GM08714 (cell line): ENCODE measurements at regions not wholly inside any gene's neighbourhood (a gene's known extent, or its start where the extent isn't known, plus 50 kb on each side); places are given as distances from the start of the nearest gene placed in this dataset.

Experiments used
- H3K4me3 ChIP-seq: fragments of 200-500 bp; sonication (Bioruptor generic); 2 replicates; pipeline ENCODE4 v1.5.1; 2014; ENCODE audit warnings: mild to moderate bottlenecking, low read length, inconsistent platforms
- ZNF274 ChIP-seq: IDR thresholded peaks from 2 replicates; pipeline ENCODE4 v1.6.1; 2012; ENCODE audit warnings: mild to moderate bottlenecking, low read depth, low read length

DNA sequence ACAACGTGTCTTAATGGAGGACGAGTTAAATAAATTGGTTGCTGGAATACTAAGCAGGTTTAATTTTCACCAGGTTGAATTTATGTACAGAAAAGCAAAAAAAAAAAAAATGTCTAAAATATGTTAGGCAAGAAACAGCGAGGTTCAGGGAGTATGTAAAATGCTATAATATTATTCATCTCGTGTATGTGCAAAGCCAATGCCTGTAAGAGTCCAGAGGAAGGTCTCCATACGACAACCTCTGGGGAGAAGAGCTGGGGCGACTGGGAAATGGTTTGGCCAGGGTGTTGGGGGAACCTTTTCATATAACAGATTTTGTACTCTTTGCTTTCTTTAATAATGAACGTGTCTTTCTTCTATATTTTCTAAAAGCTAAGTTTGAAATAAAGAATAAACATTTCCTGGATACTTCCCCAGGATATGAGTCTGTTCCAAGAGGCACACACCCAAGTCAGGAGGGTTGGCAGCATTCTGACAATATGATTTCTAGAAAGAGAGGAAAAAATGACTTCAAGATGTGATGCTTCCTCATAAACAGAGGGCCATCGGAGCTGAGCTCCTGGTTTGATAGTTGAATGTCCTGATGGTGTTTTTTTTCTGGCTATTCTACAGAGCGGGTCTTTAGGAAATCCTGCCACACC lies 208.6 kb upstream of the MGMT start:
- no peak for TF ChIP-seq ZNF274
- H3K4me3 ChIP-seq, result no peak overlapping the region

DNA sequence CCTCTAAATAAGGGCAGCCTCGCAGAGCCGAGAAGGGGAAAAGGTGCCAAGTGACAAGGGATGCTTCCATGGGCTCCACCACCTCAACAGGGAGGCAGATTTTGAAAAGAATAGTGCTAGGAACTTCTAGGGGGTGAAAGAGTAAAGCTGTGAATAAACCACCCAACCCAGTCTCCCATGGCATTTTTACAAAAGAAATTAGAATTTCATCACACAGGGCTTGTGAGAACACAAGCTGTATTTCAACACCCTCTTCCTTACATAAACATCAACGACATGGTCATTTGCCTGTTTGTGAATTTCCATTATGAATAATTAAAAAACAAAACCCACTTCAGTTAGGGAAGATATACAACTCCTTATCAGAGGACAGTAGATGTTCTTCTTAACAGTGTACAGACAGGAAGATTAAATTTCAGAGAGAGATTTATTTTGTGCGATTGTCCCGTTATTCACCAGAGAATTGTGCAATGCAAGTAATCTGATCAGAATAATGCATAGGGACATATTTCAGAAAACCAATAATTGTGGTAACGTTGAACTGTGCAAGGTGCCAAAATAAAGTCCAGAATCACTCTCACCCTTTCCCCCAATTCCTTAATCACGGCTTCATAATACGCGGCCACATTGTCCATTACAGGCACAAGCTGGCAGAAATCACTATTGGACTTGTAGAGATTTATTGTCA lies 207.8 kb upstream of the MGMT start:
- no peak overlapping the region for H3K4me3 ChIP-seq
- no peak for TF ChIP-seq ZNF274

DNA sequence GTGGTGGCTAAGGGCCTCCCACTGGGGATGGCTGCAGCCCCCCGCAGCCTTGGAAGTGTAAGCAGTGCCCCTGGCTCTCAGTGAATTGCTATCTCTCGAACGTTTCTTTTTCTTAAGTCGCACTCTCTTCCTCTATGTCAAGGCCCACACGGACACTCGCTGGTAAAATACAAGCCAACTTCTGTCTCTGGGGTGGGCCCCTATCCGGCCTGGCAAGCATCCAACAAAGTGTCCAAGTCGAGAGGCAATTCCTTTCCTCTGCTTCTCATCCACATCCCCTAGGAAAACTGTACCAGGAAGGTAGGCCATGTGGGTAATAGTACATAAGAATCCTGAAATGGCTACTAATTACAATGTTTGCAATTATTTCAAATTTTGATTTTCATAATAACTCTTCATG lies 194.9 kb upstream of the MGMT start:
- TF ChIP-seq ZNF274, result no peak
- no peak overlapping the region for H3K4me3 ChIP-seq

DNA sequence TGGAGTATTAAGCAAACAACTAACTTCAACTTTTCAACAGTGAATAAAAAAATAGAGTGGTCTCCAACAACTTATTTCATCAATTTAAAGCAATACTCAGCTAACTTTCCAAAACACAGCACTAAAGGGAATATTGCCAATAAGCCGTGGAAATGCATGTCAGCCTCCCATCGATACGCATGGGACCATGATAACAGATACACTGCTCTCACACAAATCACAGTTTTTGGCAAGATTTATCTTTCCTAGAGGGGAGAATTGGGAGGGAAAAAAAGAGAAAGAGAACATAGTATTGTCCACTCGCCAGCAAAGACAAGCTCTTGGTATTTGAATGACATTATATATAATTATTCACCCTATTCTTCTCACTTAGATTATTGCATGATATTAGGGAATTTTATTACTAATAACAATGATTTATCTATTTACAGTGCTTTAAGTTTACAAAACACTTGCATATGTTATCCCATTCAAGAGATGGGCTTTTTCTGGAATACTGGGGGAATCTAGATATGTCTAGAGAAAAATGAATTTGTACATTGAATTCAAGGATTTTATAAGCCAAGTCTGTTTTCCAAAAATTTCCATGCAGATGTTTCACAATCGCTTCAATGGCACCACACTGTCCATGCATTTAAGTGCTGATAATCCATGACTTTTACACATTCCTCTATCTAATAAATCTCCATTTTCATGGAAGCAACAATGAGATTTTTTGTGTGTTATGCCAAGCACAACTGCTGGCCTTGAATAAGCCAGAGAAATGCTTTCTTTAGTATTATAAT lies 194.0 kb upstream of the MGMT start:
- H3K4me3 ChIP-seq, result no peak overlapping the region

GRCh38 chr10:129273860-129274259 lies 193.2 kb upstream of the MGMT start:
- TF ChIP-seq ZNF274, result no peak
- no peak overlapping the region for H3K4me3 ChIP-seq

More for the DNA sequence above, 194.0 kb upstream of the MGMT start:
- no peak for TF ChIP-seq ZNF274

- no peak overlapping the region for H3K4me3 ChIP-seq
Measured at GRCh38 chr10:129274748-129275474, 192.1 kb upstream of the MGMT start.

GRCh38 chr10:129275886-129276285 lies 191.2 kb upstream of the MGMT start:
- H3K4me3 ChIP-seq, result no peak overlapping the region
- TF ChIP-seq ZNF274, result no peak

More at GRCh38 chr10:129274748-129275474, 192.1 kb upstream of the MGMT start:
- no peak for TF ChIP-seq ZNF274

DNA sequence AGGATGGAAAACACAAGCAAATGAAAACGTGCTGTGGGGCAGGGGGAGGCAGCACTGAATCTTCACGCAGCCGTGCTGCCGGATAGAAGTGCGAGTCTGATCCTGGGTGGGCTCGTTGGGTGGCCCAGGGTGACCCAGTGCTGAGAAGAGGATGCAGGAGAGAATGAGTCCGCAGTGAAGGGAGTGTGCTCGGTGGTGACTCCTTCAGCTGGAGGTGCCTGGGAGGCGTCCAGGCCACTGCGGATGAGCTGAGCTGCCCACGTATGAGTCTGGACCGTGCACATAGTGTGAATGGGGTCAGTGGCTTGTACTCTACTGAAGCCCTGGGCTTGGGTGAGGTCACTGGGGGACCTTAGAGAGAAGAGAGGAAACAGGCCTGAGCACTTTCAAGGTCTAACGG lies 190.0 kb upstream of the MGMT start:
- no peak for TF ChIP-seq ZNF274
- H3K4me3 ChIP-seq, result no peak overlapping the region

DNA sequence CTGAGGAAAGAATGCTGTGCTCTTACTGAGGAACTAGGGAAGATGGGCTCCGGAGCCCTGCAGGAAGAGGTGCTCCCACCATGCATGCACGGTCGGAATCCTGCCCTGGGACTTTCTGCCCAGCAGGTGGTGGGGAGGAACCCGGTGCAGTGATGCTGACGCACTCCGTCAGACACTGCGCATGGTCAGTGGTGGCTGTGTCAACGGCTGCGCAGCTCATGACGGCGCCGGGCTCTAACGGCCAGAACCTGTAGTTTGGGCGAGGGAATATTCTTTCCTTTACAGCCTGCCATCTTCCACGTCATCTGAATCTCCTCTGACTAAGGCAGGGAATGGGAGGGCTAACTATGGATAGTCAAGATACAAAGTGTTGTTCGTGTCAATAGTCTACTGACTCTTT lies 189.2 kb upstream of the MGMT start:
- H3K4me3 ChIP-seq, result no peak overlapping the region

DNA sequence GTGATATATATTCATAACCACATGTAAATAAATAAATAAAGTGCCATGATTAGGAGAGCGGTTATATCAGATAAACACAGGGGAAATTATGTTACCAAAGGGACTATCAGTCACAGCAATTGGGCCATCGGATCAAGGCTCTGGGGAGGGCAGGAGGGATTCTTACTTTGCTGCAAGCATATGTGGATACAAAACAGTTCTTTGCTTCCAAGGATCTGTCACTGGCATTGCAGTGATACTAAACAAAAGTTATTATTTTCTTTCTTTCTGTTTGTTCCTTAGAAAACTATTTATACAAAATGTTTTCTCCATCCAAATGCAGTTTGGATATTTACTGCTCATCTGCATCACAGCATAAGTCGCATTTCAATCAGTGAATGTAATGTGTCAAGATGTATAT lies 188.4 kb upstream of the MGMT start:
- no peak for TF ChIP-seq ZNF274
- no peak overlapping the region for H3K4me3 ChIP-seq

More for the DNA sequence above, 189.2 kb upstream of the MGMT start:
- TF ChIP-seq ZNF274, result no peak

DNA sequence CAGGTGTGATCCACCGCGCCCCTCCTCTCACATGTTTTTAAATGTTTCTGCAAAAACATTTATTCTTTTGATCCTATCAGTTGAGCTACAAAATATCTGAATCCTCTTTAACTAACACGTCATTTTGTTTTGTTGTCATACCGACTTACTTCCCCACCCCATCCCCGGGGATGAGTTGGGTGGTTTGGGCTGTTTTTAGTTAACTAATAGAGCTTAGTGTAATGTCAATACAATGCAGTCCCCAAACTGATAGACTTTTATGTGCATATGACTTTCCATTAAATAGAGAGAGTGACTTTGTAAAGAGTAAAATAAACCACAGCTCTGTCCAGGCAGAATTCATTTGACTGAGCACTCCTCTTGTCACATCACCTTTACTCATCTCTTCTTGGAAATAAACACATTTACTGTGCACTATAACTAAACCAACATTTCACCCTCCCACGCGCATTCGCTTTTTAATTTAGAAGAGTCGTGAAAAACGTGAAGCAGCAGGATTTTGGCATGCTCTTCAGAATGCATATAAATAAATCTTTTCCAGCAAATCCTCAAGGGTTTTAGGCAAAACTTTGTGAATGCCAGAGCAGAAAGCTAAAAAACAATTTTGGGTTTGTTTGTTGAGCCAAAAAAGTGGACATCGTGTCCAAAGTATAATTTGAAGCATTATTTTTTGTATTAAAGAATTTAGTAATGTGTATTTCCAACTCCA lies 187.4 kb upstream of the MGMT start:
- TF ChIP-seq ZNF274, result no peak
- H3K4me3 ChIP-seq, result no peak overlapping the region

DNA sequence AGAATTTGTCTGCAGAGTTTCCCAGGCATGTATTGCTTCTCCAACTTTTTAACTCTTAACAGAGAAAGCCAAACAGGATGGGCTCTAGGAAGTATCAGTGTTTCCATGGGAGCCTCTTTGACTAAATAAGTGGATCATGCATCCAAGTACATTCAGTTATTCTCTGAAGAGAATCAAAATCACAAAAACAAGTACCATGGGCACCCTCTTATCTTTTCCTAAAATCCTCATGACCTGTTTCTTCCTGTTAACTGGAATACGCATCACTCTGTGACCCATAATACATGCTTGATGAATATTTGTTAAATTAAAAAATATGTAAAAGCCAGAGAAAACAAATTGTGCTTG lies 186.9 kb upstream of the MGMT start:
- H3K4me3 ChIP-seq, result no peak overlapping the region
- TF ChIP-seq ZNF274, result no peak

GRCh38 chr10:129280908-129281586 lies 186.0 kb upstream of the MGMT start:
- no peak for TF ChIP-seq ZNF274
- no peak overlapping the region for H3K4me3 ChIP-seq

DNA sequence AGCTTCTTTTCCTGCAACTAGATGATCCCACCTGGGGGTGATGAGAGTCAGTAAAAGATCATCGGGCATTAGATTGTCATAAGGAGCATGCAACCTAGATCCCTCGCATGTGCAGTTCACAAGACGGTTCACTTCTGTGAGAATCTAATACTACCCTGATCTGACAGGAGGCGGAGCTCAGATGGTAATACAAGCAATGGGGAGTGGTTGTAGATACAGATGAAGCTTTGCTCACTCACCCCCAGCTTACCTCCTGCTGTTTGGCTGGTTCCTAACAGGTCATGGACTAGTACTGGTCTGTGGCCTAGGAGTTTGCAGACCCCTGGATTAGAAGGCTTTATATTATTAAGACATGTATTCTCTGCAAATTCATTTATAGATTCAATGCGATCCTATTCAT lies 181.6 kb upstream of the MGMT start:
- TF ChIP-seq ZNF274, result no peak
- no peak overlapping the region for H3K4me3 ChIP-seq
